SK-N-SH treated with all-trans-retinoic acid at 6 μM for 48 hours (cell line): ENCODE measurements at regions not wholly inside any gene's neighbourhood (a gene's known extent, or its start where the extent isn't known, plus 50 kb on each side); places are given as distances from the start of the nearest gene placed in this dataset.

Source experiments
- ATAC-seq: fragments of 200-7000 bp; cut with Tn5 transposase; 3 replicates; pipeline ENCODE4 v1.9.1; 2020; ENCODE audit warnings: mild to moderate bottlenecking, moderate library complexity
- ARNTL ChIP-seq: fragments of 450-650 bp; formaldehyde crosslinking; IDR thresholded peaks from 2 replicates; pipeline ENCODE4 v1.5.0; 2020; ENCODE audit warnings: low read depth, mild to moderate bottlenecking, moderate library complexity, borderline replicate concordance
- BACH2 ChIP-seq: fragments of 250-450 bp; sonication (Bioruptor Pico); IDR thresholded peaks from 2 replicates; pipeline ENCODE4 v1.9.0; 2021; ENCODE audit warnings: mild to moderate bottlenecking, borderline replicate concordance
- CSDC2 ChIP-seq: fragments of 250-450 bp; sonication (Bioruptor Pico); IDR thresholded peaks from 2 replicates; pipeline ENCODE4 v1.5.0; 2020; ENCODE audit warnings: mild to moderate bottlenecking, moderate library complexity
- CSRNP3 ChIP-seq: fragments of 250-450 bp; sonication (Bioruptor Pico); IDR thresholded peaks from 2 replicates; pipeline ENCODE4 v1.5.1; 2021; ENCODE audit warnings: mild to moderate bottlenecking, moderate library complexity
- ESRRG ChIP-seq: fragments of 250-450 bp; sonication (Bioruptor Pico); IDR thresholded peaks from 2 replicates; pipeline ENCODE4 v1.6.1; 2021; ENCODE audit warnings: mild to moderate bottlenecking
- ISL1 ChIP-seq: fragments of 250-450 bp; sonication (Bioruptor Pico); IDR thresholded peaks from 2 replicates; pipeline ENCODE4 v2.1.2; 2022; ENCODE audit warnings: mild to moderate bottlenecking, moderate library complexity
- OSR1 ChIP-seq: fragments of 250-450 bp; sonication (Bioruptor Pico); IDR thresholded peaks from 2 replicates; pipeline ENCODE4 v1.8.0; 2022; ENCODE audit warnings: moderate library complexity, mild to moderate bottlenecking, inconsistent platforms
- PATZ1 ChIP-seq: fragments of 250-450 bp; sonication (Bioruptor Pico); IDR thresholded peaks from 2 replicates; pipeline ENCODE4 v1.8.0; 2020; ENCODE audit warnings: mild to moderate bottlenecking, moderate library complexity, borderline replicate concordance
- POU6F1 ChIP-seq: fragments of 250-450 bp; sonication (Bioruptor Pico); IDR thresholded peaks from 2 replicates; pipeline ENCODE4 v1.8.0; 2021; ENCODE audit warnings: low read depth, mild to moderate bottlenecking, moderate library complexity, borderline replicate concordance
- PPARA ChIP-seq: fragments of 250-450 bp; sonication (Bioruptor Pico); IDR thresholded peaks from 2 replicates; pipeline ENCODE4 v1.5.0; 2020; ENCODE audit warnings: mild to moderate bottlenecking, borderline replicate concordance
- RARB ChIP-seq: fragments of 250-450 bp; sonication (Bioruptor Pico); IDR thresholded peaks from 2 replicates; pipeline ENCODE4 v1.8.0; 2021; ENCODE audit warnings: mild to moderate bottlenecking, moderate library complexity
- SNAI2 ChIP-seq: fragments of 250-450 bp; sonication (Bioruptor Pico); IDR thresholded peaks from 2 replicates; pipeline ENCODE4 v1.5.0; 2020; ENCODE audit warnings: mild to moderate bottlenecking, moderate library complexity
- TCF4 ChIP-seq: fragments of 250-450 bp; sonication (Bioruptor Pico); IDR thresholded peaks from 2 replicates; pipeline ENCODE4 v1.8.0; 2021; ENCODE audit warnings: mild to moderate bottlenecking, moderate library complexity, borderline replicate concordance
- TOX ChIP-seq: fragments of 250-450 bp; sonication (Bioruptor Pico); IDR thresholded peaks from 2 replicates; pipeline ENCODE4 v1.8.0; 2021; ENCODE audit warnings: mild to moderate bottlenecking, moderate library complexity, borderline replicate concordance
- ZC3H10 ChIP-seq: fragments of 250-450 bp; sonication (Bioruptor Pico); IDR thresholded peaks from 2 replicates; pipeline ENCODE4 v1.5.1; 2021; ENCODE audit warnings: mild to moderate bottlenecking, moderate library complexity
- ZFP3 ChIP-seq: fragments of 250-450 bp; sonication (Bioruptor Pico); IDR thresholded peaks from 2 replicates; pipeline ENCODE4 v1.5.0; 2020; ENCODE audit warnings: mild to moderate bottlenecking, moderate library complexity
- ZFP30 ChIP-seq: fragments of 450-650 bp; formaldehyde crosslinking; IDR thresholded peaks from 2 replicates; pipeline ENCODE4 v1.5.0; 2022; ENCODE audit warnings: mild to moderate bottlenecking, moderate library complexity
- ZNF565 ChIP-seq: fragments of 450-650 bp; formaldehyde crosslinking; conservative IDR thresholded peaks from 2 replicates; pipeline ENCODE4 v1.5.0; 2020; ENCODE audit warnings: low read depth, mild to moderate bottlenecking, moderate library complexity
- ZNF70 ChIP-seq: fragments of 450-650 bp; formaldehyde crosslinking; IDR thresholded peaks from 2 replicates; pipeline ENCODE4 v1.5.0; 2020; ENCODE audit warnings: mild to moderate bottlenecking, moderate library complexity
- ZNF8 ChIP-seq: fragments of 450-650 bp; formaldehyde crosslinking; IDR thresholded peaks from 2 replicates; pipeline ENCODE4 v1.5.0; 2020; ENCODE audit warnings: mild to moderate bottlenecking, moderate library complexity
- TF ChIP-seq, protein P1 (sequence below): fragments of 250-450 bp; sonication (Bioruptor Pico); IDR thresholded peaks from 2 replicates; pipeline ENCODE4 v1.5.1; 2020; ENCODE audit warnings: low read depth, mild to moderate bottlenecking, moderate library complexity

- TF ChIP-seq CSDC2: no peak
- no peak for TF ChIP-seq ZNF8 (CRISPR knock-in tag)
- no peak for TF ChIP-seq ISL1 (CRISPR knock-in tag)
- TF ChIP-seq RARB (CRISPR knock-in tag): no peak
- no peak for TF ChIP-seq POU6F1 (CRISPR knock-in tag)
- no peak for TF ChIP-seq ZNF565 (CRISPR knock-in tag)
- TF ChIP-seq CSRNP3 (CRISPR knock-in tag): no peak
- no peak for TF ChIP-seq PPARA
These were observed 329.2 kb downstream of the LPIN1 start for GRCh38 chr2:12075603-12076002.

DNA sequence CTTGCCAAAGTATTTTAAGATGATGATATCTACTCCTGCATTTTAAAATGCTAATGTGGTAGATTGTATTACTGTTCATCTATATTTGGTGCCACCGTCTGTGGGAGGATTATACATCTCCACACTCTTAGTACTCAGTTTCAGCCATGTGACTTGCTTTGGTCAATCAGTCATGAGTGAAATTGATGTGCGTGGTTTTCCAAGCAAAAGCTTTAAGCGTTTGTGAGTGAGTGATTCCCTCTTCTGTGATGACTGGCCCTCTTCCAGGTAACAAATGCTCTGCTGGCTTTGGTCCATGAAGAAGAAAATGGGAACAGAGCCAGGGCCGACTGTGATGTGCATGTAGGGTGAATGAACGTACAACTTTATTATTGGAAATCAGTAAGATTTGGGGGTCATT lies 330.4 kb downstream of the LPIN1 start:
- ATAC-seq: peak; percentile 82
- no peak for TF ChIP-seq CSRNP3 (CRISPR knock-in tag)
- no peak for TF ChIP-seq ZFP3
- TF ChIP-seq TOX (CRISPR knock-in tag): no peak
- peak; percentile 88 for TF ChIP-seq ISL1 (CRISPR knock-in tag)
- TF ChIP-seq, protein P1, sequence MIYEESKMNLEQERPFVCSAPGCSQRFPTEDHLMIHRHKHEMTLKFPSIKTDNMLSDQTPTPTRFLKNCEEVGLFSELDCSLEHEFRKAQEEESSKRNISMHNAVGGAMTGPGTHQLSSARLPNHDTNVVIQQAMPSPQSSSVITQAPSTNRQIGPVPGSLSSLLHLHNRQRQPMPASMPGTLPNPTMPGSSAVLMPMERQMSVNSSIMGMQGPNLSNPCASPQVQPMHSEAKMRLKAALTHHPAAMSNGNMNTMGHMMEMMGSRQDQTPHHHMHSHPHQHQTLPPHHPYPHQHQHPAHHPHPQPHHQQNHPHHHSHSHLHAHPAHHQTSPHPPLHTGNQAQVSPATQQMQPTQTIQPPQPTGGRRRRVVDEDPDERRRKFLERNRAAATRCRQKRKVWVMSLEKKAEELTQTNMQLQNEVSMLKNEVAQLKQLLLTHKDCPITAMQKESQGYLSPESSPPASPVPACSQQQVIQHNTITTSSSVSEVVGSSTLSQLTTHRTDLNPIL (CRISPR knock-in tag): no peak
- no peak for TF ChIP-seq ZC3H10 (CRISPR knock-in tag)
- TF ChIP-seq ESRRG (CRISPR knock-in tag): no peak
- TF ChIP-seq, all 23 proteins: peak for 1

More at GRCh38 chr2:12075603-12076002, 329.2 kb downstream of the LPIN1 start:
- no peak for ATAC-seq

DNA sequence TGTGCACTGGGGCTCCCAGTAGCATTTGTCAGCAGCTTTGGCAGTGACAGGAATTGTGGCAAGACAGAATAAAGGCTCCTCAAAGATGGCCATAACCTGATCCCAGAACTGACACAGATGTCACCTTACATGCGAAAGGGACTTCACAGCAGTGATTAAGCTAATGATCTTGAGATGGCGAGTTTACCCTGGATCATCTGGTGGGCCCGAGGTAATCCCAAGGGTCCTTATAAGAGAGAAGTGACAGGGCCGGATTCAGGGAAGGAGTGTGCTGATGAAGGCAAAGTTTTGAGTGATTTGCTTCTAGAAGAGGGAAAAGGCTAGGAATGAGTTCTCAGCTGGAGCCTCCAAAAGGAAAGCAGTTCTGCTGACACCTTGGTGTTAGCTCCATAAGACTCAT lies 333.9 kb downstream of the LPIN1 start:
- ATAC-seq: no peak
- TF ChIP-seq ARNTL (CRISPR knock-in tag) (no peak), TOX (CRISPR knock-in tag) (no peak)

GRCh38 chr2:12081481-12082210 lies 335.2 kb downstream of the LPIN1 start:
- no peak for ATAC-seq
- TF ChIP-seq ZNF8 (CRISPR knock-in tag) (no peak), TOX (CRISPR knock-in tag) (no peak), ZFP30 (CRISPR knock-in tag) (no peak), BACH2 (no peak), ZNF565 (CRISPR knock-in tag) (no peak), PATZ1 (CRISPR knock-in tag) (no peak), TCF4 (CRISPR knock-in tag) (no peak), ESRRG (CRISPR knock-in tag) (no peak), RARB (CRISPR knock-in tag) (no peak), ZNF70 (CRISPR knock-in tag) (no peak), PPARA (no peak), ISL1 (CRISPR knock-in tag) (no peak), ARNTL (CRISPR knock-in tag) (no peak), OSR1 (CRISPR knock-in tag) (no peak), POU6F1 (CRISPR knock-in tag) (no peak), SNAI2 (CRISPR knock-in tag) (no peak)
- TF ChIP-seq, protein P1 (CRISPR knock-in tag): no peak
